ENCODE measurements at regions not wholly inside any gene's neighbourhood (a gene's known extent, or its start where the extent isn't known, plus 50 kb on each side); places are given as distances from the start of the nearest gene placed in this dataset.
"Not testable (repeated sequence)": the region's sequence is repeated elsewhere in the genome, so short reads cannot be mapped to it uniquely, and the experiment has no call there.

DNA sequence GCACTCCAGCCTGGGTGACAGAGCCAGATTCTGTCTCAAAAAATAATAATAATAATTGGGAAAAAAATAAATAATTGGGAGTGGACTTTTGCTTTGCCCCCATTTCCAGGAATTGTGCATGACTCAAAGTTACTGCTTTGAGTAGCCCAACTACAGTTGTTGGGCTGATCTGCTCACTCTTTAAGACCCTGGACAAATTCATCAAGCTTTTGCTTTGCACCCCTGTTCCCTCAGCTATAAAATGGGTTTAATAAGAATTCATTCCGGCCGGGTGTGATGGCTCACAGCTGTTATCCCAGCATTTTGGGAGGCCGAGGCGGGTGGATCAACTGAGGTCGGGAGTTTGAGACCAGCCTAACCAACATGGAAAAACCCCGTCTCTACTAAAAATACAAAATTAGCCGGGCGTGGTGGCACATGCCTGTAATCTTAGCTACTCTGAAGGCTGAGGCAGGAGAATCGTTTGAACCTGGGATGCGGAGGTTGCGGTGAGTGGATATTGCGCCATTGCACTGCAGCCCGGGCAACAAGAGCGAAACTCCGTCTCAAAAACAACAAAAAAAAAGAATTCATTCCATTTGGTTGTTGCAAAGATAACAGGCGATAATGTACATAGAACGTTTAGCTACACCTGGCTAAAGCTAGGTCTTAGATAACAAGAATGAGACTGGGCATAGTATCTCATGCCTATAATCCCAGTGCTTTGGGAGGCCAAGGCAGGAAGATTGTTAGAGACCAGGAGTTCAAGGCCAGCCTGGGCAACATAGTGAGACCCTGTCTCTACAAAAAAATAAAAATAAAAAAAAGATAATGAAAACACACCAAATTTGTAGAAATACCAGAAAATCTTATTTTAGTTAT, 87.9 kb upstream of the ZNF217 start:
- no peak for DNase-seq

DNA sequence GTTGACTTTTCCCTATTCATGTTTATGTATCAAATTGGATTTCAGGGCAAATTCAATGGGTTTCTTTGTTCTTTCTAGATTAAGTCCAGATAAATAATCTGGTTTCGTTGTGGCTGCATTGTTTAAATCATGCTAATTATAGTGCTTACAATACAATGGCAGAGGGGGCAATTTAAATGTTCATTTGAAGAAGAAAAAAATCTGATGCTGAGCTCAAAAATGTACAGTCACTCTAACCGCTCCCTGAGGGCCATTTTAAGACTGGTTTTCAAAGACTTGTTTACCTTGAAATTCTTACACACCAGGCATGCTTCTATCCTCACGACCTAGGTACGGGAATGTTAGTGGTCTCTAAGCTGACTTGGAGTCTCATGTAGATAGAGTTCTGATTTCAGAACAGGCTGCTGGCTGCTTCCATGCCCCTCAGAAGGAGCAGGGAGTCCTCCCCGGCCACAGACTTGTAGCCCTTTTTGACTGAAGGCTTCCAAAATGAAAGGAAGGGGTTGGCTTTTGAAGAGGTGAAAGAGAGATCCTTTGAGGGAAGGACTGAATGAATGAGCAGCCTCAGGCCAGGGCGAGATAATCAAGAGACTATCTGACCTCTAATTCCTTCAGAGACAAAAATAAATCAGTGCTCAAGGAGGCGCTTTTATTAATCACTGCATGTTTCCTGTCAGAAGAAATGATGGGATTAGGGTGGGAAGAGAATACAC, 86.1 kb upstream of the ZNF217 start:
- DNase-seq: no peak

DNA sequence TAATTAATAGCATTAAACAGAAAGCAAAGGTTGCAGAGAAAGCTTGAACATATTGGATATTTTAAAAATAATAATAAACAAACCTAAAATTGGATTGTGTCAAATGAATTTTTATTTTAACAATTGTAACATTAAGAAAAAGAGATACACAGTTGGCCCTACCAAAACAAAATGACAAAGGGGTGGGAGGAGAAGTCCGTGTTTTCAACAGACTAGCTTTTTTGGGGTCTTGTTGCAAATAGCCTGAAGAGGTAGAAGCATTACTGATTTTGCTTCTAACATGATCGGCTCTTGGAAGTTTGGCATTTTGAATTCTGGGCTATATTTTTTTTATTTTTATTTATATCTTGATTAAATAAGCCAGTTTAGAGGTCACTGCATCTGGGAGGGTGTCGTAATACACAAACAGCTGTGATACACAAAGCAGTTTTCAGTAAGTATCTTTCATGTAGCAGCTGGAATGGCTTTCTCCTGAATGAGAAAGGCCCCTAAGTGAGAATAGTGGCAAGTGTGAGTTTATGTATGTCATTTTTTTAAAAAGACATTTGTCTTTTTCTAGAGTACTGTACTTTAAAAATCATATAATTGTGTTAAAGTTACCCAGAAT, 85.5 kb upstream of the ZNF217 start:
- no peak for DNase-seq

DNA sequence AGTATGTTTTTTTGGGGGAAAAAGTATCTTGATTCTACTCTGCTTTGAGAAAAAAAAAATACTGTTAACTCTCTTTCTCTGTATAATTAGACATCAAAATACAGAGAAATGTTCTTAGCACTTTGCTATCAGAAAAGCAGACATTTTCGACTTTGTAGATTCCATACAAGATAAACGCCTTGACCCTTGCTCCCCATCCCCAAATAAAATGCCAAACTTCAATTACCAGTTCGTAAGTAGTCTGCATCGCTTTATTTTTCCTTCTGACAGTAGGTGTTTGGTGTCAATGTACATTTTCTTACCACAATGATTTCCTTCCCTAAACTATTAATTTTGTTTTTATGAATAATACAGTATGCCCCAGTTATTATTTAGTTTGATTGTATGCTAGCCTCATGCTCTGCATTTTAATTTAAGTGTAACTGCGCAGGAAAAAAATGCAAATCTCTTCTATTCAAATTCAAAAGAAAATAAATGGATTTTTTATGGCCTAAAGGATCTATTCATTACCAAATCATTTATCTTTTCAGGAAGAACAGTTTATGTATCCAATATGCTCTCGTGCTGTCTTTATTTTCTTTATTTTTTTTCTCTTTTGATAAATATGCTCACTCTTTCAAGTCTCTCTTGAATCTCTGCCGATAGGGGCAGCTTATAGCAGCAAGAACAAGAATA, 84.8 kb upstream of the ZNF217 start:
- no peak for DNase-seq

DNA sequence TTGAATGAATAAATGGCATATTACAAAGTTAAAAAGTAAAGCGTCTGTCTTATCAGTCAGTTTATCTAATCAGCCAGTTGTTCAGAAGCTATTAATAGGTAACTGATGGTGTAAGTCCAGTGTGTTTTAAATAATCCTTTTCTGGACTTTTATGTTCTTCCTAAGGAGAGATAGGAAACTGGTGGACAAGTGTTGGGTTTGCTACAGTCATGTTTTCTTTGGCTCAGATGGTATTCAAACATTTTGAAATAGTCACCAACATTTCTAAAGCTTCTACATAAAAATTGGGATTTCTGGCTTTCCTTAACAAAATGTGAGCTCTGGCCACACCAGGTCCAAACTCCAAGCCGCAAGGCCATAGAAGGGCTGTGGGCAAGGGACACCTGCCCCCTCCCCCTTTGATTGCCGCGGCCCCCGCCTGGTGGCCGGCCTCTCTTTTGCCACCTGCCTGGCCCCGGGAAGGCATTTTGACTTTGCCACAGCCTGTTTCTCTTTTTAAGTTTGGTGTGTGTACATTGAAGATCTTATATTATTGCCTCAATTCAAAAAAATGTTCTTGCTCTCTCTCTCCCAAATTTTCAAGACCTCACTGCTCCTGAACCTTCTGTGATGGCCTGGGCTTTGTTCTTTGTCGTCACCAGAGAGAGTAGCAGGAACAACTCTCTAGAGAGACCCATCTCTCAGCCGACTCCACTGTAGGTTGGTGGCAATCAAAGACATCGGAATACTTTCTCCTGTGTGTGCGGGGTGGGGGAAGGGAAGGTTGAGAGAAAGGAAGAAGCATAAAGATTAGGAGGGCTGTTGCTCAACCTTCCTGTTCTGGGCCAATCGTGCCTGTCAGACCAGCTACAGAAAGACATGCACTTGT, 84.0 kb upstream of the ZNF217 start:
- no peak for DNase-seq

DNA sequence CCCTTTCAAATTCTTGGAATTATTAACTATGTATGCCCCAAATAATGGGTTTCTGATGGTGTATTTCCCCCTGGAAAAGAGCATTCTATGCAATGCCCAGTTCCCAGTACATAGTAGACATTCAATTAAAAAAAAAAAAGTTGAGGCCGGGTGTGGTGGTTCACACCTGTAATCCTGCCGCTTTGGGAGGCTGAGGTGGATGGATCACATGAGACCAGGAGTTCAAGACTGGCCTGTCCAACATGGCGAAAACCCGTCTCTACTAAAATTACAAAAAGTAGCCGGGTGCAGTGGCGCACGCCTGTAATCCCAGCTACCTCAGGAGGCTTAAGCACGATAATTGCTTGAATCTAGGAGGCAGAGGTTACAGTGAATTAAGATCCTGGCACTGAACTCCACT, 83.3 kb upstream of the ZNF217 start:
- no peak for DNase-seq

DNA sequence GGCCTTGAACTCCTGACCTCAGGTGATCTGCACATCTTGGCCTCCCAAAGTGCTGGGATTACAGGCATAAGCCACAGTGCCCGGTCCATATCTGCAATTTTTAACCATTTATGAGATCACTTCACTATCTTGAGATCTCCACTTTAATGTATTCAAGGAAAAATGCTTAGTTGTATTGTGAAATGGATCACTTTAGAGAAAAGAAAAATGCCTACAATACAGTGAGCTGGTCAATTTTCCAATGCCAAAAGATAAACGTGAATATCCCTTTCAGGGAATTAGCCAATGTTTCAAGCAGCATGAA, 82.8 kb upstream of the ZNF217 start:
- no peak for DNase-seq

DNA sequence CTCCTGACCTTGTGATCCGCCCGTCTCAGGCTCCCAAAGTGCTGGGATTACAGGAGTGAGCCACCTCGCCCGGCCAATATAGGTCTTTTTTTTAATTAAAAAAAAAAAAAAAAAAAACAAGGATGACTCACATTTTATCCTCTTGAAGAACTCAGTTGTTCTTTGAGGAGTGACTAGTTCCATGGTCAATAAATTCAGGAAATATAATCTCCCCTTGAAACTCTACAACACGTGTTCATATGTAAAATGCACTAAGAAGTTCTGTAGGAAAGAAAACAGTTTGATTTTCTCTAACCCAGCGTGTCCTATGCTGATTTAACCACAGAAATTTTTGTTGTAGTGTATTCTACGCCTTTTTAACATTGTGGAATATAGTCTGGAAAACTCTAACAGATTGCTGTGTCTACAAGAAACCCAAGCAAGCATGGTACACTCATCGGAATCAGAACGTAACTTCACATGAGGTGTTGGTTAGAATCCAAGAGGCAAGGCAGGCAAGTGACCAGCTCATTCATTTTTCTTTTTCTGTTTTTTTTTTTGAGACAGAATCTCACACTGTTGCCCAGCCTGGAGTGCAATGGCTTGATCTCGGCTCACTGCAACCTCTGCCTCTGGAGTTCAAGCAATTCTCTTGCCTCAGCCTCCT, 79.0 kb upstream of the ZNF217 start:
- DNase-seq: no peak

DNA sequence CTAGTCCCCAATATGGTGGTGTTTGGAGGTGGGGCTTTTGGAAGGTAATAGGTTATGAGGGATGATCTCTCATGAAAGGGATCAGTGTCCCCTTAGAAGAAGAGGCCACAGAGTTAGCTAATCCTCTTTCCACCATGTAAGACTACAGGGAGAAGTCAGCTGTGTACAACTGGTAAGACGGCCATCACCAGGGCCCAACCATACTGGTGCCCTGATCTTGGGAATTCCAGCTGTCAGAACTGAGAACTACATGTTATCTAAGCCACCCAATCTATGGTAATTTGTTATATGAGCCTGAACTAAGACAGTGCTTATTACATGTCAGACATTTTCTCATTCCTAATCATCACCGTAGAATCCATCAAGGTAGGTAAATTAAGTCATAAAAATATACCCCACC, 77.7 kb upstream of the ZNF217 start:
- no peak for DNase-seq

DNA sequence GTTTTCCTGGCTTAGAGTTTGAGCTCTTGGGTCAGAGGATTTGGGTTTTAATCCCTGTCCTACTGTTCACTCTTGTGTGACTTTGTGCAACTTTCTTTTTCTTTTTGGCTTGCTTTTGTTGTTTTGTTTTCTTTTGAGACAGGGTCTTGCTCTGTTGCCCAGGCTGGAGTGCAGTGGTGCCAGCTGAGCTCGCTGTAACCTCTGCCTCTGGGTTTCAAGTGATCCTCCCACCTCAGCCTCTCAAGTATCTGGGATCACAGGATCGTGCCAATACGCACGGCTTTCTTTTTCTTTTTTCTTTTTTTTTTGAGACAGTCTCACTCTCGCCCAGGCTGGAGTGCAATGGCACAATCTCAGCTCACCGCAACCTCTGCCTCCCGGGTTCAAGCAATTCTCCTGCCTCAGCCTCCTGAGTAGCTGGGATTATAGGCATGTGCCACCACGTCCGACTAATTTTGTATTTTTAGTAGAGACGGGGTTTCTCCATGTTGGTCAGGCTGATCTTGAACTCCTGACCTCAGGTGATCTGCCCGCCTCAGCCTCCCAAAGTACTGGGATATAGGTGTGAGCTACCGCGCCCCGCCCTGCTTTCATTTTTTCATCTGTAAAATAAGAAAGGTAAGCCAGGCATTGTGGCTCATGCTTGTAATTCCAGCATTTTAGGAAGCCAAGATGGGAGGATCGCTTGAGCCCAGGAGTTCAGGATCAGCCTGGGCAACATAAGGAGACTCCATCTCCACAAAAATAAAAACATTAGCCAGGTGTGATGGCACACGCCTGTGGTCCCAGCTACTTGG, 76.1 kb upstream of the ZNF217 start:
- DNase-seq: not testable (repeated sequence)

DNA sequence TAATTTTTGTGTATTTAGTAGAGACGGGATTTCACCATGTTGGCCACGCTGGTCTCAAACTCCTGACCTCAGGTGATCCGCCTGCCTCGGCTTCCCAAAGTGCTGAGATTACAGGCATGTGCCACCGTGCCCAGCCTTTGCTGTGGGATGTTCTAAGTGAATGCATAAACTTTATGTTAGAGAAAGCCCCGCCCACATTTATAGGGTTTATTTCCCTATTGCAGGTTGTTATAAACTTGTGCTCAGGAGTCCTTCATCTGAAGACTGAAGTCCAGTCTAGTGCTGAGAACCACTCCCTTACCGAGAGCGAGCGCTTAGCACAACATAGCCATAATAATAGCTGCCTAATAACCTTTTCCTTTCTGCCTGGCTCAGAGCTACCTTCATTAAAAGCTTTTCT, 75.4 kb upstream of the ZNF217 start:
- DNase-seq: no peak

DNA sequence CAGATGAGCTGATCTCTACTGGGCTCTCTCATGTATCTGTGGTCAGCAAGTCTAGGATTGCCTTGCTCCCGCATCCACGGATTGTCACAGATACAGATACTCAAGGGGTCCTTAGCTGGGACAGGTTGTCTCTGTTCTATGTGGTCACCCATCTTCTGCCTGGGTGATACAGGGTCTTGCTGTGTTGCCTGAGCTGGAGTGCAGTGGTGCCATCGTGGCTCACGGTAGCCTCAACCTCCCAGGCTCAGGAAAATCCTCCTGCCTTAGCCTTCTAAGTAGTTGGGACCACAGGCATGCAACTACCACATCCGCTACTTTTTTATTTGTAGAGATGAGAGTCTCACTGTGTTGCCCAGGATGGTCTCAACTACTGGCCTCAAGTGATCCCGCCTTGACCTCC, 72.5 kb upstream of the ZNF217 start:
- DNase-seq: no peak

DNA sequence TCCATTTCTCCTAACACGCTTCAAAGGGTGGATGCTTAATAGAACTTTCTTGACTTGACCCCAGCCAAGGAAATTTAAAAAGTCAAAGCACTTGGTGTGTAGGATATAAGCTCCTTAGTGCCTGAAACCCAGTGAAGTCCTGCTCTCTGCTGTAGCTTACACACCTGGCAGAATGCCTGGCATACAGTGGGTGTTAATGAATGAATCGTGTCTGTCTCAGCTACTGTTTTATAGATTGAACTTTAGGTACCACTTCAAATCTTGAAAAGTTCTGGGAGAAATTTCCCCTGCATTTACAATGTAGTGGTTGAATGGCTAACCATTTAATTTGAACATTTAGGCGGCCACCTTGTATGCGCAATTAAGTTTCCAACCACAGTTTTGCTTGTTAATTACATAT, 70.5 kb upstream of the ZNF217 start:
- no peak for DNase-seq

DNA sequence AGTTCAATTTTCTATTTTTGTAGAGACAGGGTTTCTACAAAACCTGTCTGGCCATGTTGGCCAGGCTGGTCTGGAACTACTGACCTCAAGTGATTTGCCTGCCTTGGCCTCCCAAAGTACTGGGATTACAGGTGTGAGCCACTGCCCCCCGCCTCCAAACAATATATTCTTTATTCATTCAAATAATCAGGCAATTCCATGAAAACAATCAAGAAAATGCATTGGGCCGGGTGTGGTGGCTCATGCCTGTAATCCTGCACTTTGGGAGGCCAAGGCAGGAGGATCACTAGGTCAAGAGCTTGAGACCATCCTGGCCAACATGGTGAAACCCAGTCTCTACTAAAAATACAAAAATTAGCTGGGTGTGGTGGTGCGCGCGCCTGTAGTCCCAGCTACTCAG, 69.9 kb upstream of the ZNF217 start:
- not testable (repeated sequence) for DNase-seq

DNA sequence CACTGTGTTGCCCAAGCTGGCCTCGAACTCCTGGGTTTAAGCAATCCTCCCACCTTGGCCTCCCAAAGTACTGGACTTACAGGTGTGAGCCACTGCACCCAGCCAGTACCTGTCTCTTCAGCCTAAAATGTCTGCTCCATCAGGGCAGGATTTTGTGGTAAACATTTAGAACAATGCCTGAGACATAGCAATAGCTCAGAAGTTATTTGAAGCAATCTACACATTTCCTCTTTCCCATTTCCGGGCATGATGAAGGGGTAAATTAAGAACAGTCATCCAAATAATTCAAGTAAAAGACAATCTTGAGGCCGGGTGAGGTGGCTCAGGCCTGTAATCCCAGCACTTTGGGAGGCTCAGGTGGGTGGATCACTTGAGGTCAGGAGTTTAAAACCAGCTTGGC, 69.0 kb upstream of the ZNF217 start:
- no peak for DNase-seq

DNA sequence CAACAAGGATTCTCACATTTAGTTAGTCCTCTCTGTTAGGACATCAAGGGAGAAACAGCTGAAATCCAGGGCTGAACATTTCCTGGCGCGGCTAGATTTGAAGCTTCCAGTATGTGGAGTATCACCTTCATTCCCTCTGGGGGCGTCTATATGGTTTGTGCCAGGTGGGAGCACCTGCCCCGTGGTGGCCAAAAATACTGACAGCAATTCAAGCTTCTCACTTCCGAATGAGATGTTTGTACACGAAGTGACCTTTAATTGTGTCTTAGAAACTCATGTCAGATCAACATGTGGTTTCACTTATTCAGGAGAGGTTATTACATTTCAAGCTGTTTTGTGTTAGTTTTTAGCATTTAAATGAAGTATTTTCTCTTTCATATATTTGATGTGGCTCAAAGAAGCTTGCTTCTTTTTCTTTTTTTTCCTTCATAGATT, 67.3 kb upstream of the ZNF217 start:
- no peak for DNase-seq

DNA sequence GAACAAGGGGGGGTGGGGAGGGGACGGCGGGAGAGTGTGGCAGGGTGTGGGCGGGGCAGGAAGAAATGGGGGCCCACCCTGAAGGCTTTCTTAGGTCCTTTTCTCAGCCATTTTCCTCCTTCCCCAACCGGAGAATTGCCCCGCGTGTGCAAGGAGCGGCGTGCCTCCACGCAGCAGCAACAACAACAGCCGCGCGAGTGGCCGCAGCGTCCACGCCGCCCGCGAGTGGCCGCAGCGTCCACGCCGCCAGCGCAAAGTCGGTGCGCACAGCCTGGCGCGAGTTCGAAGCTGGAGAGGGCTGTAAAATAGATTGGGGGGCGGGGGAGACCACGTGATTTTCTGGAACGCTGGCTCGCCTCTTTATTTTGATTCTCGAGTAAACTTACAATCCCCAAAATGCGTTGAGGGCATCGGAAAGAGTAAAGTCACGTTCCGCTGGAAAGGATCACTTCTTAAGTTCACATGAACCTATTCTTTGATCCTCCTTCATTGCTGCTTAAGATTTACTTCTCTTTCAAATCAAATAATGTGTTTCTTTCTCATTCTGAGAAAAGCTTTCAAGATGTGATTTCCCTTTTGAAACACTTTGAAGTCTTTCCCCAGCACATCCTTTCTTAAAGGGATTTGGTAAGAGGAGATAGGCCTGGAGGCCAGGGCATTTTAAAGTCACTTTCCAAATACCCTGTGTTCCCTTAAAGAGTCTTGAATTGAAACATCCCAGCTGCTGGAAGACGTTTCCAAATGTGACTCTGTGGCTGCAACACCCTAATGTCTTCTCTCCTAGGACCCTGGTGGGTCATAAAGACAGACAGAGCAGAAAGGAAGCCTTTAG, 66.7 kb upstream of the ZNF217 start:
- no peak for DNase-seq

DNA sequence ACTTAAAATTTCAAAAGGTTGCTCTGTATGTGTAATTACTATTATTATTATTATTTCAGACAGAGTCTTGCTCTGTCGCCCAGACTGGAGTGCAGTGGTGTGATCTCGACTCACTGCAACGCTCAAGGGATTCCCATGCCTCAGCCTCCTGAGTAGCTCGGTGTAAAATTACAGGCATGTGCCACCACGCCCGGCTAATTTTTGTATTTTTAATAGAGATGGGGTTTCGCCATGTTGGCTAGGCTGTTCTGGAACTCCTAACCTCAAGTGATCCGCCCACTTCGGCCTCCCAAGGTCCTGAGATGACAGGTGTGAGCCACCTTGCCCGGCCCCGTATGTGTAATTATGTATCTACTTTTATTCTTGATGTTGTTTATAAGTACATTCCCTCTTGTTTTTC, 65.3 kb upstream of the ZNF217 start:
- DNase-seq: no peak

DNA sequence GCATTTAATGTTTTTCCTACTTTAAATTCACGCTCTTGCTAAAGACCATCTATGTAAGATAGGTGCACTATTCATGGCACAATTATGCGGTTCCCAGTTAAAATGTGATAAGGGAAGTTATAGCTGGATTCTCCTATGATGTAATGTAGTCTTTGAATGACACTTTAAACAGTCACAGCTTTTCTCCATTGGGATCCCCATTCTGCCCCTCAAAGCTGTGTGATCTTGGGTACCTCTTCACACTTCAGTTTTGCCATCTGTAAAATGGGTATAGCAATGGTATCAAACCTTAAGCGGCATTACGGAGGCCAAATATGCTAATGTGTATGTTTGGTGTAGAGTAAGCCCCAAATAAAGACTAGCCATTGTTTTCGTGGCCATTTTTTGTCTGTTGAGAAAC, 64.7 kb upstream of the ZNF217 start:
- no peak for DNase-seq

DNA sequence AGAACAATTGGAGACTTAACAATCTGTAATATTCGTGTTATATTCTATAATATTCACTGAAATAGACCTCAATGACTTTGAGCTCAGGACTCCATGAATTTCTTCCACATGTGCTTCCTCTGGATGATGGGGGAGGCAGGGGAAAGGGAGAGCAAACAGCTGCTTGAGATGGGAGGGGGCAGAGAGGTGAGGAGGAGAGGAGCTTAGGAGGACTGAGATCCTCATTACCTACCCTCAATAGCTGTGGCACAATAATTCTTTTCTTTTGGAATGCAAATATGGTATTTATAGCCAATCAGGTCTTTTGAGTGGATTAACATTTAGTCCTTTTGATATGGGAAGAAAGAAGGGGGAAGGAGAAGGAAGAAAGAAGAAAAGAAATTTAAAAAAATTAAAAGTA, 64.1 kb upstream of the ZNF217 start:
- DNase-seq: no peak

All from eye (tissue), 1 donor.